HG02870 (cell line): ENCODE measurements at regions not wholly inside any gene's neighbourhood (a gene's known extent, or its start where the extent isn't known, plus 50 kb on each side); places are given as distances from the start of the nearest gene placed in this dataset.

ENCODE experiments used
- ATAC-seq: cut with Tn5 transposase; IDR thresholded peaks from one replicate; pipeline ENCODE4 v1.9.1; 2021; ENCODE audit warnings: mild to moderate bottlenecking, moderate library complexity; ENCODE audit not compliant: unreplicated experiment

DNA sequence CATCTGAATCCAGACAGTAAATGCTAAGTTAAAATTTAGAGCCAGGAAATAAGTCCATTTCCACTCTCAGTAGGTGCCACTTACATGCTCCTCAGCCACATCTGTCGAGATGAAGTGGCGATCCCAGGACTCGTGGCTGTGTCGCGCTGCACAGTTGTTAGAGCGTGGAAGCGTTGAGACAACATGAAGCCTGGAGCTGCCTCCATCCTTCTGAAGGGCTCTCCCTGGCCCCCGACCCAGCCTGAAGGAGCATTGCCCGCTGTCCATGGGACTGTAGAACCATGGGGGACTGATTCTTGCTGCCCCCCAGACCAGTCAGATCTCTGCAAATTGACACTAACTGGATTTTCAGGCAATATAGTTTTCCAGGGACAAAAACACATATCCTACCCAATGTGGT lies 58.9 kb downstream of the IRX1 start:
- ATAC-seq = no peak

DNA sequence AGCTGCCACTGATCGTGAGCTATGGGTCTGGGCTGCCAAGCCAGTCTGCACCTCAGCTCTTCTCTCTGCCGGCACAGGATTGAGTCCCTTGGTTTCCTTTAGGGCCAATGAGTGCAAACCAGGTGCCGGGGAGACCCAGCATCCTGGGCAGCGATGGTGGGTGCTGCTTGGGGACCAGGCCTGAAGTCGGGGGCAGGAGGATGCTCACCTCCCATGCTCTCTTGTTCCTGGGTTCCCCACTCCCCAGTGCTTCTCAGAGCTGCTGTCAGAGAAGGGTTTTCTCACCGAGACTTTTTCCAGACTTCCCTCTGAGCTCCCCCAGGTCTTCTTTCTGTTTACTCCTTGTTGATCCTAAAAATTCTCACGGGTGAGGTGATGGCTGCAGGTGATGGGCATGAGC lies 61.2 kb downstream of the IRX1 start:
- no peak for ATAC-seq

DNA sequence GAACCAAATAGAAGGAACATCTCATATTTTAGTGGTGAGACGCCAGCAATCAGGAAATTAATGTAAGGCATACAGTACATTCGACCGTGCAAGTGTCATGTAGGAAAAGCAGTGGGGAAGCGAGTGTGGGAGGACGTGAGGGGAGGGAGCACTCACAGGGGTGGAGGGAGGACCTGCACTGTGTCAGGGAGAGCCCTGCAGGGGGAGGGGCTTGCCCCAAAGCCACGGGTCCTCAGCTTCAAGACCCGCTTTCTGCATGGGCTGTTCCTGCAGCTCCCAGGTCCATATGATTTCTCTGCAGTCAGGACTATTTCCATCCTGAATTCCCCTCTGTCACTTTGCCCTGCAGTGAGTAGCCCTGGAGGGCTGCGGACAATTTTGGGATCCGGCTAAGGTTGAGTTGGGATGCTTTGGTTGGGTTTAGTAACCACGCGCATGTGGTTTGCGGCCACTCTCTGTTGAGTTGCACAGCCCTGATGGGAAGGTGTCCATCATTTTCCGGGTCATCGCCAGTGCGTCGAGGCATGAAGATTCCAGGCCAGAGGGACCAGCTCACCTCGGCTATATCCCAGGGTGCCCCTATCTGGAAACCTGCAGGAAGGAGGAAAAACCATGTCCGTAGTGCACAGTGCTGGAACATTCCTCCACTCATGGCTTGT lies 61.9 kb downstream of the IRX1 start:
- no peak for ATAC-seq

DNA sequence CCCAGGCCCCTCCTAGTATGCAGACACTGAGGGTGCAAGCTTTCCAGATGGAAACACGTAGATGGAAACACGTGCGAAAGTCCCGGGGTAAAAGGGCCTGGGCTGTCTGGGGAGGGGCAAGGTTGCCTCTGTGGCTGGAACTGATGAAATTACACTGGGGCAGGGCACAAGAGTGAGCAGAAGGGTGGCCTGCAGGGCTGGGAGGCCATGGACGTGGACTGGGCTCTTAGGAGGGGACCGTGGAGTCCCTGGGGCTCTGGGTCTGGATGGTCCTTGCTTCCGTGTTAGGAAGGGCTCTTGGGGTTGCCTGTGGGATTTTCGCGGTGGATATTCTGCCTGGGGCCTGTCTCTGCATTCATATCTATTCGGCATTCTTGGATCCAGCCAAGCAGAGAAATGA lies 63.3 kb downstream of the IRX1 start:
- ATAC-seq = no peak

DNA sequence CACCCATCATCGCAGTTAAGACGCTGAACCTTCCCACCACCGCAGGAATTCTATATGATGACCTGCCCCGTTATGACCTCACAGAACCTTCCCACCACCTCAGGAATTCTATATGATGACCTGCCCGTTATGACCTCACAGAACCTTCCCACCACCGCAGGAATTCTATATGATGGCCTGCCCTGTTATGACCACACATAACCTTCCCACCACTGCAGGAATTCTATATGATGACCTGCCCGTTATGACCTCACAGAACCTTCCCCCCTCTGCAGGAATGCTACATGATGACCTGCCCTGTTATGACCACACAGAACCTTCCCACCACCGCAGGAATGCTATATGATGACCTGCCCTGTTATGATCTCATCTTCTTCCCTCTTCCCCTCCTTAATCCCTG lies 64.3 kb downstream of the IRX1 start:
- no peak for ATAC-seq

DNA sequence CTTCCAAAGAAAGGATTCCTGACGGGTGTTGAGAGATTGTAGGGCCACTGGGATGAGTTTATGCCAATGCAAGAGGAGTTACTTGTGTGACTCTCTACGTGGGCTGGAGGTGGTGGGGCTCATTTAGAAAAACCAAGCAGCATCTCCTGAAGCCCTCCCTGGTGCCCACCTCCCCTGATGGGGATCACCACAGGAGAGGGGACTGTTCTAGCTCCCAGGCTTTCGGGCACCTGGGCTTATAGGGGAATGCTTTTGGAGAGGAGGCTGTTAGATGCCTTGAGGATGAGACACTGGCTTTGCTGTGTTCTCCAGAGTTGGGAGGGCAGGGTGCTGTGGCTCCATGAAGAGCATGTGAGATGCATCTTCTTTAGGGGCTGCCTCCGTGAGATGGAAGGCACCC lies 65.0 kb downstream of the IRX1 start:
- no peak for ATAC-seq

DNA sequence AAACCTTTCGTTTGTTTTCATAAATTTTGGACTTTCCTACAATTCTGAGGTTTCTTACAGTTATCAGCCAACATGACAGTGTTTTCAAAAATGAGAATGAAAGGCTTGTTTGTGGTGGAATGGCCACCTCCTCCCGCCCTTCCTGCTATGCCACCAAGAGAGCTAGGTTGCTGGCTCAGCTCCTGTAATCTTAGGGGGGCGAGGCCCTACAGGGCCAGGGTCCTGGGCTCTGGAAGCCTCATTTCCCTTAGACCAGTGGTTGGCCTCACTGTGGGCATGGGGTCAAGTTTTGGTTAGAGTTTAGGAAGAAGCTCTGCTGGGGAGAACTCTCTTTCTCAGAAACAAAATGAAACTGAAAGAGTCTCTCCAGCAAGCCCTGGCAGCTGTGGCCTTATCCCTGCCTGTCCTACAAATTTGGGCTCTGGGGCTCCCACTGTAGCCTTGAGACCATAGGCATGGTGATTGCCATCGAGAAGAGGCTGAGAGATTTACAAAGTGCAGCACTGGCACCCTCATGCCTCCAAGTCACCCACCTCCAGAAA lies 66.2 kb downstream of the IRX1 start:
- no peak for ATAC-seq

DNA sequence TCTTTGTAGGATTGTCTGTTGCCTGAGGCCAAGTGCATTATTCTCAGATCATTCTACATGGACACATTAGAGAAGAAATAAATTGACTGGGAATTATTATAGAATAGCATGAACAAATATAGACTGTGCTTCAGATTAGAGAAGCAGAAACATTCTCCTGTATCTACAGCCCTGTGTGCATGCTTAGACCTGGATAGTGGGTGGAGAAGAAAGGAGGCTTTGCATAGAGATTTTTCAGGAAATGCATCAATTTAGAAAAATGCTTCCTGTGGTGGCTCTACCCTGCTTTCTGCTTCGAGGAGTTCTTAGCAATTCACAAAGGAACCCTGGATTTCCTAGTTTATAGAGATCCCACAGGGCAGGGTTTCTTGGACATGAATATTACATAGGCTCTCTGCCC lies 66.7 kb downstream of the IRX1 start:
- no peak for ATAC-seq

DNA sequence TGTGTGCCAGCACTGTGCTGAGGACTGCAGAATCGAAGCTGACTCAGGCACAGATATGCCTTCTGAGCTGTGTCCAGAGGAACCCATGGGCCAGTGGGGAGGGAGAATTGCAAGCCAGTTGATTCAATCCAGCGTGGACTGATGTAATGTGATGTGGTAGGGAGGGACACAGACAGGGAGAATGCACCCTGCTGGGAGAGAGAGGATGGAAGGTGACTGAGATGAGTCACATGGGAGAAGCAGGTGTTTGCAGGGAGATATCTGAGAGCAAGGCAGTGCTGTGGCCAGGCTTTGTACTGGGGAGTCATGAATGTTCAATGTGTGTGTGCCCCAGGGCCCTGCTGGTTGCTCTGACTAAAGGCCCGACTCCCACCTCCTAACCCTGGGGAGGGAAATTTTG lies 75.7 kb downstream of the IRX1 start:
- no peak for ATAC-seq

DNA sequence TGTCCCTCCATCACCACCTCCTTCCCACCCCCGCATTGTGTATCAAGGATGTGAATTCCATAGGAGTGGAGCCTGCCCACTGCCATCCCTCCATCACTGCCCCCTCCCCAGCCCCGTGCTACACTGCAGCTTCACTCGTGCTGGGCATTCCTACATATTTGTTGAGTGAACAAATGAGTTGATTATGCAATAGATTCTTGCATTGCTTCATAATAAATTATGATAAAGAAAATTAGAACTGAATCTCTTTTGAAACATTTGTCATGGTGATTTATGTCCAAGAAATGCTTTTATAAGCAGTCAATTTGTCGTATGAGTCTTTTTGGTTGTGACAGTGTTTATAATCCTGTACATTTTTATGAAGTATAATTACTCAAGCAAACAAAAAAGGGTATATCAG lies 83.2 kb downstream of the IRX1 start:
- no peak for ATAC-seq

DNA sequence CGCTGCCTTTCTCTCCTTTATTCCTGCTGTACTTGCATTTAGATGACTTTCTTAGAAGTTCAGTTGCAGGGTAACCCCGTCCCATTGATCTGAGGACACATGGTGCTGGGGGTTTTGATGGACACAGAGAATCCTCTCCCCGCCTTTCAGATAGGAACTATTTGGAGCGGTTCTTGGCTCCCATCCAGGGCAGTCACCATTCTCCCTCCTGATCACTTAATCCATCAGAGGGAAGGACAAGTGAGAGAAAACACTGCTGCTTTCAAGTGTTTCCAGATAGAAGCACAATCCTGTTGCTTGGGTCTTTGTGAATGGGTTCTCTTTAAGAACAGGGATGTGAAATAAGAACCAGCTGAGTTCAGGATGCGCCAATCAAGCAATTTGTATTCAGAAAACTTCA lies 85.2 kb downstream of the IRX1 start:
- ATAC-seq = no peak

DNA sequence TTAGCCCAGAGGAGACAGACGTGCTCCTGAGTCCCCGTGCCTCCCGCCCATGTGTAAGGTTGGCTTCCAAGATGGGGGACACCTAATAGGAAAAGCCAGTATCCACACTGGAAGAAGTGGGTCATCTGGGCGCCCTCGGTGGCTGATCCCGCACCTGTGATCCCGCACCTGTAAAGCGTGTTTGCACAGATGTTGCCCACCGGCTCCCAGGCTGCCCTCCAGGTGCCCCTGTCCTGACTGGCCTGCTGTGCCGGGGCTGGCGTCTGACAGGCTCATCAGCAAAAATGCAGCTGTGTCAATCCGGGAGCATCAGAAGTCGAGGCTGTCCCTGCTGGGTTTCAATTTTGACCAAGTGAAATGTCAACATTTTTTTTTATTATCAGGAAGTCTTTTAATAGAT lies 88.5 kb downstream of the IRX1 start:
- no peak for ATAC-seq

DNA sequence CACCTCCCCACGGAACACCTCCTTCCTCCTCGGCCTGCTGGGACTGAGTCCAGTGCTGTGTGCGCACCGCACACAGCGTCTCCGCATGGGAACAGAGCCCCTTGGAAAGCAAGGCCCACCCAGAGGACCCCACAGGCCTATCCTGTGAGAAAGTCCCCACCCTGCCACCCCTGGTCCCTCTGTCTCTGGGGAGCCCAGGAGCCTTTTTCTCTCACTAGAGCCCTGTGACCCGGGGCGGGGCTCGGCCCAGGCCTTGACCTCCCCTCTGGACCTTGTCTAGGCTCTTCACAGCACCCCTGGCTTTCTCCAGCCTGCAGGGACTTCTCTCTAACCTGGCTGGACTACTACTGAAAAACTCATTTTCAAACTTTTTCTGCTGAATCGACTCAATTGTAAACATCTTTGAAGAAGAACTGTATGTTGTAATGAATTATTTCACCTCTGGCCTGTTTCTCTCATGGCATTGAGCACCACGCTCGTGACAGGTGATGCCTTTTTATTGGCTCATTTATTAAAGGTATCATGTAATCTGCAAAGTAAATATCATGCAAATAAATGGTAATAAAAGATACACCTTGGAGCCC lies 89.2 kb downstream of the IRX1 start:
- no peak for ATAC-seq

DNA sequence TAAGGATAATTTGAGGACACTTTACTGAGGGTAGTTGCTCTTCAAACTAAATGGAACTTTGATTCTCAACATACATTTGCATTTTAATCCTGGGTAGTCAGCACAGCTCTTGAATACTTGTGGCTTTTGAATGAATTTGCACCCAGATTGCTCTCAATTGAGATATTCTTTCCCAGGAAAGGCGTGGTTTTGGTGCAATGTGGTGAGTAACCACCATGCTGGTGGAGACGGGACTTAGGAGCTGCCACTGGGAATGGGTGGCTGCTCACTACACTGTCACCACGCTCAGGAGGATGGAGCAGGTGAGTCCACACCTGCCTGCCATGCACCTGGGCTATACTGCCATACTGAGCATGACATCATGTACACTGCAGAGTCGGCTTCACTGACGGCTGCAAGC lies 99.2 kb downstream of the IRX1 start:
- ATAC-seq = no peak

DNA sequence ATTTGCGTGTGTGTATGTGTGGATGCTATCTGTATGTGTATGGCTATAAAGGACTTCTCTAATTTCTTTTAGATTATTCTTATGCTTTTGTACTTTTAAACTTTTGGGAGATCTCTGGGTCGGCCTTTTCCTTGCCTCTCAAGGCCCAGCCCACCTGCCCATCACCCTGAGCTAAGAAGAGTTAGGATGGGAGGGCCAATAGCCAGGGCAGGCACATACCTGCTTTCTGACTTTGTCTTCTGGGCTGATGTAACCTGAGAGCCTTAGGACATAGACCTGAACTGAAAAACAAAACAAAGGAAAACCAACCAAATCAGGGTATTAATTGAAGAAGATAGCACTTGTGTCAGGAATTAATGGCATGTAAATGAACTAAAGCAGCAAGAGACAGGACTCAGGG lies 100.2 kb downstream of the IRX1 start:
- ATAC-seq = no peak

DNA sequence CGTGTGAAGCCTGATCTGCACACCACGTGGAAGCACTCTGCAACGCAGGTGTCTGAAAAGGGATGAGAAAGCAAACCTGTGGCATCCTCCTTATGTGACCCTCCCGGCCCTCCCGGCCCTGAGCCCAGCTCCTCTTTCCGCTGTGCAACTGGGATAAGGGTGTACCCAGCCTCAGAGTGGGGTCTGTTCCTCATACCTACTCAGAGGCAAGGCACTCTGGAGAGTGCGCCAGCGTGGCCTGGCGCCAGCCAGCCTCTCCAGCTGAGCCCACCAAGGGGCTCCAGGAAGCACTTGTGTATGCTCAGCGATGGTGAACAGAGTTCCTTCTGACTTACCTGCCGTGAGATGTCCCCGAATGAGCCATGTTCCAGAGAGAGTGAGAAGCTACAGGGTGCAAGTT lies 102.8 kb downstream of the IRX1 start:
- ATAC-seq = no peak

DNA sequence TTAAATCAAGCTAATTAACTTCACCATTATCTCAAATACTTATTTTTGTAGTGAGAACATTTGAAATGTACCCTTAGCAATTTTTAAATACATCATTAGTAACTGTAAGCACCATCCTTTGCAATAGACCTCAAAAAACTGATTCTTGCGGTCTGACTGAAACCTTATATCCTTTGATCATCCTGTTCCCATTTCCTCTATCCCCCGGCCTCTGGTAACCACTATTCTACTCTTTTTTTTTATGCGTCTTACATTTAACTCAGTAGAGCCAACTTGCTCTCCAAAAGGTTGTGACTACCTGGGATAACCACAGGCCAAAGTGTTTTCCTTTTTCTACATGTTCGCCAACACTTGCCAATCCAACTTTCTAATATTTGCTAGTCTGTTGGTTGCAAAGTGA lies 106.1 kb downstream of the IRX1 start:
- ATAC-seq = no peak

DNA sequence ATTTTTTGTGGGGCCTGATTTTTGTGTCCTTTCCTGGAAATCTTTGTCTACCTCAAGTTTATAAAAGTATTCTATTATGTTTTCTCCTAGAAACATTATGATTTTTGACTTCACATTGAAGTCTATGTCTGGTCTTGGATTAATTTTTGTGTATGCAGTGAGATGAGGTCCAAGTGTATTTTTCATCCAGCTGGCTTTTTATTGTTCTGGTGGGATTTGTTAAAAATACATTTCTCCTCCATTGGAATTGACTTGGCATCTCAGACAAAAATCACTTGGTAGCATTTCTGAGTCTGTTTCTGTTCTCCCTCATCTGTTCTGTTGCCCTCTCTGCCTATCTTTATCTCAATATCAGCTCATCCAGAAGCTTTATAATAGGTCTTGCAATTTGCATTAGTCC lies 109.0 kb downstream of the IRX1 start:
- no peak for ATAC-seq

DNA sequence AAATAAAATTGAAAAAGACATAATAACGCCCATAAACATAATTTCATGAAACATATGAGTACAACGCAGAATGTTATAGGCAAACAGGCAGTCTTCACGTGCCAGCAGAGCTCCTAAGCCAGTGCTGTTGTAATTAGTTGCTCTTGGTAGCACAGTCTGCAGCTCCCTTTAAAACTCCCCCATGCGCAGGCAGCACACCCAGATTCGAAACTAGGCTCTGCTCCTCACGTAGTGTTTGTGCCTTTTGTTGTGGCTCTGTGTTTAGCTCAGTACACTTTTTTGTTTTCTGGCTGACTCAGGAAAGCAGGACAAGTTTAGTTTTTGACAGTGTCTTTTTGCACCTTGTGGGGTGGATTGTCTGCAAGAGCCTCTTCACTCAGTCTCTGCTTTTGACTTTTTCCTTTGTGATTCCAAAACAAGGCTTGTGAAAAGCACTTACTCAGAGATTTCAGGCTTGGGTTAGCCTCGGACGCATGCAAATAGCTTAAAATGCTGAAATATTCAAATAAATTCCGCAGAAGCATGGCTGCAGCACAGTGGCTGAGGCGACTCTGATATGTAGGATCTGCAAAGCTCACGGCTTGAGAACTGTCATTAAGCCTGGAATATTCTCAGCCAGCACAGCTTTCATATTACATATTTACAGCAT lies 113.6 kb downstream of the IRX1 start:
- no peak for ATAC-seq

DNA sequence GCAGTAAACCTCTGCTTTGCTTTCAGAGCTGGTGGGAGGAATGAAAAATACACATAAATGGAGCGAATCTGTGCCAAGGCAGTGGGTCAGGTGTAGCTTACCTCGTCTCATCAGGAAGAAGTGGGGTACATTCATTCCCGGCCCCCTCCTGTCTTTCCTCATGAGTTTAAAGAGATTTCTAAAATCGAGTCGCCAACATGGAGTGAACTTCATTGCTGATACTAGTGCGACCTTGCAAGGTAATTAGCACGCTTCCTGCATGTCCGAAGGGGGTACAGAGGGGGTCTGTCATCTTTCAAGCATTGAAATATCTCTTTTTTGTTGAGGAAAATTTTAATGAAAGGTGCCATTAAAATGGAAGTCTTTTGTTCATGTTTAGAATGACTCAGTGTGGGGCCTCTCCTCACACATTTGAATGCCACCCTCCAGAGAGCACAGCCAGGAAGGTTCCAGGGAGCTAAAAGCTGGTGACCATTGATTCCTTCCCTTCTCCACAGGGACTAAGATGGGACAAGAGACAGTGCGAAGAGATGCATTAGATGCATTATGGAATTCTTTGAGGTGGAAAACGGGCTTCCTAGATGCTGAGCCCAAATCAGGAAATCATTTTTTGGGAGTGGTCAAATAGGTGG lies 114.2 kb downstream of the IRX1 start:
- no peak for ATAC-seq

DNA sequence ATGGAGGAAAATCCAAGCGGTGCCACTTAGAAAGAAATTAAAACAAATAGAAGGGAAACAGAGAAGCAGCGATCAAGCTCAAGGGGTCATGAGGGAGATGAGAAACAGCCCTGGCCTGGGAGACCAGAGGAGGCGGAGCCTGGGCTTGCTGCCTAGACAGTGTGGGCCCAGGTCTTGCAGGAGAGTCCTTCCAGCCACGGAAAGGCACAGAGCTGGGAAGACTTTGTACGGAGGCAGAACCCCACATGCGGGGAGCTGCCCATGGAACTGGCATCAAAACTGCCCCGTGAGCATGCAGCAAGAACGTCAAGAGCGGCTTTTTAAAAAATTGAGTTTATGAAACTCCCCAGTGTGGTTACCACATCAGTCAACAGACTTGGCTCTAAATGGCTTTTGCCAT lies 119.4 kb downstream of the IRX1 start:
- ATAC-seq = no peak

DNA sequence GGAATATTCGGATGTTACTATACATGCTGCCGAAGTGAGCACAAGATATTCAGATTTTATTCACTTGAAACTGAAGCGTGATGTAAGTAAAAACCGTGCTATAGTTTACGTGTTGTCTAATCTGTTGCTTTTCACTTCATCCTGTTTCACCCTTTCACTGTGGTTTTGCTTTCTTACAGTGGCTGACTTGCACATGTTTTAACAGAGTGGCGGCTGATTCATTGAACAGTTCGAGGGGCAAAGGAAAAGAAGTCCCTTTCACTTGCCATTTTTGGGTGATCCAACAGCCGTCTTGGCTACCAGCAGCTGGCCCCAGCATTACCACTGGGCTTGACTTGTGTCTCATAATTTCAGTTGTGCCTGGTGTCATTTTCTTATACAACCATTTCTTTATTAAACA lies 134.0 kb downstream of the IRX1 start:
- no peak for ATAC-seq
